Astrocyte of the spinal cord (primary cell): ENCODE measurements at regions not wholly inside any gene's neighbourhood (a gene's known extent, or its start where the extent isn't known, plus 50 kb on each side); places are given as distances from the start of the nearest gene placed in this dataset.
"Not testable (repeated sequence)": the region's sequence is repeated elsewhere in the genome, so short reads cannot be mapped to it uniquely, and the experiment has no call there.

Experiments used
- DNase-seq: peaks from one replicate; pipeline ENCODE4 v3.0.0; 2011; ENCODE audit warnings: low read depth, low spot score
- H3K4me3 ChIP-seq: 2 replicates; pipeline ENCODE4 v1.5.1; 2011; ENCODE audit warnings: low read depth, mild to moderate bottlenecking, low read length, moderate library complexity
- CTCF ChIP-seq: IDR thresholded peaks from 2 replicates; pipeline ENCODE4 v1.5.1; 2012; ENCODE audit warnings: low read depth, mild to moderate bottlenecking, low read length, inconsistent platforms
- in situ Hi-C: cut with HindIII; loops from 2 replicates; pipeline ENCODE4 v1.10.0; 2017; ENCODE audit warnings: low sequenced_read_pairs

- in situ Hi-C loops: no loop called here
- H3K4me3 ChIP-seq: no peak overlapping the region
- TF ChIP-seq CTCF: no peak
- no peak for DNase-seq
Observed at GRCh38 chr5:116859666-116860320, 285.2 kb upstream of the SEMA6A start.

GRCh38 chr5:116858705-116859333, 284.2 kb upstream of the SEMA6A start:
- TF ChIP-seq CTCF: no peak
- DNase-seq: no peak
- no peak overlapping the region for H3K4me3 ChIP-seq
- in situ Hi-C loops: no loop called here

GRCh38 chr5:116858020-116858419, 283.4 kb upstream of the SEMA6A start:
- DNase-seq, H3K4me3 ChIP-seq, in situ Hi-C loops: not testable (repeated sequence)

GRCh38 chr5:116856271-116856670, 281.6 kb upstream of the SEMA6A start:
- H3K4me3 ChIP-seq: no peak overlapping the region
- no peak for DNase-seq
- in situ Hi-C loops: no loop called here
- no peak for TF ChIP-seq CTCF

- TF ChIP-seq CTCF: no peak
- no peak overlapping the region for H3K4me3 ChIP-seq
- in situ Hi-C loops: no loop called here
- no peak for DNase-seq
Observed at GRCh38 chr5:116853992-116854391, 279.4 kb upstream of the SEMA6A start.

- in situ Hi-C loops: no loop called here
- no peak for TF ChIP-seq CTCF
- H3K4me3 ChIP-seq: no peak overlapping the region
- DNase-seq: no peak
Observed at GRCh38 chr5:116848954-116849581, 274.4 kb upstream of the SEMA6A start.

GRCh38 chr5:116847960-116848359, 273.3 kb upstream of the SEMA6A start:
- no peak for TF ChIP-seq CTCF
- in situ Hi-C loops: no loop called here
- no peak overlapping the region for H3K4me3 ChIP-seq
- no peak for DNase-seq
